ENCODE measurements at regions not wholly inside any gene's neighbourhood (a gene's known extent, or its start where the extent isn't known, plus 50 kb on each side); places are given as distances from the start of the nearest gene placed in this dataset.

DNA sequence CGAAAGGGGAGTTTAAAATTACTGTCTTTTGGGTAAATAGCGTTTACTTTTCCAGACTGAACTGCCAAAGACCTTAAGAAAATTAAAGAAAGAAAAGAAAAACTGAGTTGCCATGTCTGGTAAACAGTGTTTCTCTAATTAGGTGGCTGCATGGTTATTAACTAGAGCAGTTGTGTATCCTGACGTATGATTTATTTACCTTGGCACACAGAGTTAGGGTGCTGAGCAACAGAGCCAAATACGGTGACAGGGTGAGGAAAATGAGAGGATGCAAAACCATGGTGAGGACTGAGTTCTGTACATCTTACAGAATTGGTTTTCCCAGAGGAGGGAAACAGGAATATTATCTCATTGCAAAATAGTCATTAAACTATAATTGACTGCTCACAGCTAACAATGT, 546.4 kb upstream of the FZD8 start:
- TF ChIP-seq, protein P1, sequence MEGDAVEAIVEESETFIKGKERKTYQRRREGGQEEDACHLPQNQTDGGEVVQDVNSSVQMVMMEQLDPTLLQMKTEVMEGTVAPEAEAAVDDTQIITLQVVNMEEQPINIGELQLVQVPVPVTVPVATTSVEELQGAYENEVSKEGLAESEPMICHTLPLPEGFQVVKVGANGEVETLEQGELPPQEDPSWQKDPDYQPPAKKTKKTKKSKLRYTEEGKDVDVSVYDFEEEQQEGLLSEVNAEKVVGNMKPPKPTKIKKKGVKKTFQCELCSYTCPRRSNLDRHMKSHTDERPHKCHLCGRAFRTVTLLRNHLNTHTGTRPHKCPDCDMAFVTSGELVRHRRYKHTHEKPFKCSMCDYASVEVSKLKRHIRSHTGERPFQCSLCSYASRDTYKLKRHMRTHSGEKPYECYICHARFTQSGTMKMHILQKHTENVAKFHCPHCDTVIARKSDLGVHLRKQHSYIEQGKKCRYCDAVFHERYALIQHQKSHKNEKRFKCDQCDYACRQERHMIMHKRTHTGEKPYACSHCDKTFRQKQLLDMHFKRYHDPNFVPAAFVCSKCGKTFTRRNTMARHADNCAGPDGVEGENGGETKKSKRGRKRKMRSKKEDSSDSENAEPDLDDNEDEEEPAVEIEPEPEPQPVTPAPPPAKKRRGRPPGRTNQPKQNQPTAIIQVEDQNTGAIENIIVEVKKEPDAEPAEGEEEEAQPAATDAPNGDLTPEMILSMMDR (conservative IDR thresholded peaks at IDR 0.05; ENCODE audit: low read depth, low read length) = no peak
- TF ChIP-seq EZH2 (IDR thresholded peaks at IDR 0.05; ENCODE audit: borderline replicate concordance, low read depth, low read length, poor library complexity, severe bottlenecking) = no peak

All from A673 (cell line).